IMR-90 (cell line): ENCODE measurements at regions not wholly inside any gene's neighbourhood (a gene's known extent, or its start where the extent isn't known, plus 50 kb on each side); places are given as distances from the start of the nearest gene placed in this dataset.

ENCODE experiments used
- CTCF ChIP-seq: conservative IDR thresholded peaks from 2 replicates; pipeline ENCODE4 v1.5.1; 2012; ENCODE audit warnings: mild to moderate bottlenecking, low read depth, low read length, improper control_type of control experiment
- POLR2A ChIP-seq: IDR thresholded peaks from 2 replicates; pipeline ENCODE4 v1.6.1; 2012; ENCODE audit warnings: mild to moderate bottlenecking, low read depth, low read length

- TF ChIP-seq POLR2A (no peak), CTCF (no peak)
These were observed 211.6 kb downstream of the PTH2R start for GRCh38 chr2:208618220-208618619.
